ENCODE measurements at regions not wholly inside any gene's neighbourhood (a gene's known extent, or its start where the extent isn't known, plus 50 kb on each side); places are given as distances from the start of the nearest gene placed in this dataset.
"Not testable (repeated sequence)": the region's sequence is repeated elsewhere in the genome, so short reads cannot be mapped to it uniquely, and the experiment has no call there.

GRCh38 chr3:22856811-22857210 lies 346.3 kb upstream of the UBE2E2 start:
- TF ChIP-seq ZFX (IDR thresholded peaks at IDR 0.05; ENCODE audit: borderline replicate concordance) (no peak), CTCF (IDR thresholded peaks at IDR 0.05) (no peak)
- no peak overlapping the region for H3K27ac ChIP-seq

- TF ChIP-seq CTCF (IDR thresholded peaks at IDR 0.05) (no peak), ZFX (IDR thresholded peaks at IDR 0.05; ENCODE audit: borderline replicate concordance) (no peak)
- H3K27ac ChIP-seq, result no peak overlapping the region
These were observed 344.6 kb upstream of the UBE2E2 start for GRCh38 chr3:22858486-22858885.

- TF ChIP-seq ZFX (IDR thresholded peaks at IDR 0.05; ENCODE audit: borderline replicate concordance) (no peak), CTCF (IDR thresholded peaks at IDR 0.05) (no peak)
- H3K27ac ChIP-seq, result no peak overlapping the region
These were observed 343.5 kb upstream of the UBE2E2 start for GRCh38 chr3:22859618-22860017.

GRCh38 chr3:22861426-22861825 lies 341.7 kb upstream of the UBE2E2 start:
- no peak overlapping the region for H3K27ac ChIP-seq
- TF ChIP-seq CTCF (IDR thresholded peaks at IDR 0.05) (no peak), ZFX (IDR thresholded peaks at IDR 0.05; ENCODE audit: borderline replicate concordance) (no peak)

GRCh38 chr3:22862111-22862510 lies 341.0 kb upstream of the UBE2E2 start:
- TF ChIP-seq CTCF (IDR thresholded peaks at IDR 0.05), result no peak
- TF ChIP-seq ZFX (IDR thresholded peaks at IDR 0.05; ENCODE audit: borderline replicate concordance), result no peak
- H3K27ac ChIP-seq, result no peak overlapping the region

- not testable (repeated sequence) for H3K27ac ChIP-seq
These were observed 320.3 kb upstream of the UBE2E2 start for GRCh38 chr3:22882834-22883233.

GRCh38 chr3:22885039-22885438 lies 318.1 kb upstream of the UBE2E2 start:
- no peak overlapping the region for H3K27ac ChIP-seq
- no peak for TF ChIP-seq ZFX (IDR thresholded peaks at IDR 0.05; ENCODE audit: borderline replicate concordance)
- no peak for TF ChIP-seq CTCF (IDR thresholded peaks at IDR 0.05)

- TF ChIP-seq CTCF (IDR thresholded peaks at IDR 0.05) (no peak), ZFX (IDR thresholded peaks at IDR 0.05; ENCODE audit: borderline replicate concordance) (no peak)
- H3K27ac ChIP-seq, result no peak overlapping the region
These were observed 317.4 kb upstream of the UBE2E2 start for GRCh38 chr3:22885574-22886341.

Measured in 22Rv1 (cell line).